ENCODE measurements at regions not wholly inside any gene's neighbourhood (a gene's known extent, or its start where the extent isn't known, plus 50 kb on each side); places are given as distances from the start of the nearest gene placed in this dataset.

GRCh38 chr2:220463876-220464275 is 836.4 kb downstream of the SLC4A3 start:
- no peak for TF ChIP-seq CTCF (IDR thresholded peaks at IDR 0.05)
- no peak for TF ChIP-seq POLR2A (IDR thresholded peaks at IDR 0.05)
- no peak for TF ChIP-seq POLR2AphosphoS5 (IDR thresholded peaks at IDR 0.05)
